Tibial artery (tissue), 4 donors: ENCODE measurements at regions not wholly inside any gene's neighbourhood (a gene's known extent, or its start where the extent isn't known, plus 50 kb on each side); places are given as distances from the start of the nearest gene placed in this dataset.

Source experiments
- DNase-seq, 2 donors: peaks; one replicate each; pipeline ENCODE4 v3.0.0-alpha.2; 2019
- H3K27ac ChIP-seq, 2 donors: fragments of 200-600 bp; sonication (generic) in 1 of 2; 1 replicate in 1 of 2; 2 replicates in 1 of 2; pipeline ENCODE4 v1.5.1; 2018 to 2019; ENCODE audit warnings: mild to moderate bottlenecking in 1 of 2
- H3K27me3 ChIP-seq, 2 donors: fragments of 200-600 bp; sonication (generic) in 1 of 2; one replicate each; pipeline versions ENCODE4 v1.5.1 to v1.6.0; 2016 to 2019
- H3K36me3 ChIP-seq, 3 donors: fragments of 200-600 bp; sonication (generic) in 2 of 3; one replicate each; pipeline ENCODE4 v1.5.1; 2016 to 2019; ENCODE audit warnings: mild to moderate bottlenecking in 2 of 3
- H3K4me1 ChIP-seq, 4 donors: fragments of 200-600 bp; sonication (generic) in 2 of 4; 1 replicate in 3 of 4; 2 replicates in 1 of 4; pipeline ENCODE4 v1.5.1; 2016 to 2019
- H3K4me3 ChIP-seq, 2 donors: fragments of 200-600 bp; sonication (generic) in 1 of 2; 1 replicate in 1 of 2; 2 replicates in 1 of 2; pipeline ENCODE4 v1.5.1; 2018 to 2019; ENCODE audit warnings: mild to moderate bottlenecking in 2 of 2
- H3K9me3 ChIP-seq, 3 donors: fragments of 200-600 bp; sonication (generic) in 1 of 3; one replicate each; pipeline ENCODE4 v1.5.1; 2016 to 2019
- CTCF ChIP-seq, 2 experiments: fragments of 200-600 bp in 1 of 2; fragments of 450-650 bp in 1 of 2; IDR thresholded peaks; one replicate each; pipeline ENCODE4 v1.5.1; 2017 to 2019; ENCODE audit warnings: antibody characterized with exemption in 2 of 2, mild to moderate bottlenecking in 1 of 2, moderate library complexity in 1 of 2
- intact Hi-C: fragments of 100-400 bp; cut with DNase I; formaldehyde crosslinking; loops from one replicate; pipeline ENCODE4 v1.15.0; 2023; ENCODE audit warnings: low total_unique reads

GRCh38 chr11:134573857-134574256 is 161.8 kb upstream of the B3GAT1 start:
- H3K4me1 ChIP-seq = no peaks in the 10 kb centered on the region
- H3K9me3 ChIP-seq = no peaks in the 10 kb centered on the region
- no peak overlapping the region for H3K4me3 ChIP-seq
- H3K27me3 ChIP-seq = peaks cover 0 to 12% of the 10 kb centered on the region in 2 donors
- intact Hi-C loops = no loop called here
- H3K27ac ChIP-seq = no peak overlapping the region
- H3K36me3 ChIP-seq = no peaks in the 10 kb centered on the region
- no peak for TF ChIP-seq CTCF (IDR thresholded peaks at IDR 0.05)
- no peak for DNase-seq

GRCh38 chr11:134572741-134573675 is 161.0 kb upstream of the B3GAT1 start:
- no peak for TF ChIP-seq CTCF (IDR thresholded peaks at IDR 0.05)
- H3K36me3 ChIP-seq = no peaks in the 10 kb centered on the region
- intact Hi-C loops = no loop called here
- peaks cover 0 to 12% of the 10 kb centered on the region in 2 donors for H3K27me3 ChIP-seq
- no peak overlapping the region for H3K4me3 ChIP-seq
- no peaks in the 10 kb centered on the region for H3K4me1 ChIP-seq
- no peak overlapping the region for H3K27ac ChIP-seq
- no peak for DNase-seq
- H3K9me3 ChIP-seq = no peaks in the 10 kb centered on the region

- Histone ChIP-seq H3K4me3 (no peak overlapping the region), H3K27me3 (peaks cover 0 to 5% of the 10 kb centered on the region in 2 donors), H3K36me3 (no peaks in the 10 kb centered on the region), H3K4me1 (no peaks in the 10 kb centered on the region), H3K9me3 (no peaks in the 10 kb centered on the region), H3K27ac (no peak overlapping the region)
- no peak for TF ChIP-seq CTCF (IDR thresholded peaks at IDR 0.05)
- DNase-seq = no peak
- intact Hi-C loops = no loop called here
These were observed 159.3 kb upstream of the B3GAT1 start for GRCh38 chr11:134571301-134571700.

- H3K27me3 ChIP-seq = peaks cover 0 to 5% of the 10 kb centered on the region in 2 donors
- H3K27ac ChIP-seq = no peak overlapping the region
- TF ChIP-seq CTCF (IDR thresholded peaks at IDR 0.05) = no peak
- no peak for DNase-seq
- no peaks in the 10 kb centered on the region for H3K36me3 ChIP-seq
- H3K9me3 ChIP-seq = no peaks in the 10 kb centered on the region
- H3K4me1 ChIP-seq = no peaks in the 10 kb centered on the region
- intact Hi-C loops = no loop called here
- no peak overlapping the region for H3K4me3 ChIP-seq
These were observed 157.2 kb upstream of the B3GAT1 start for GRCh38 chr11:134569195-134569594.

- Histone ChIP-seq H3K27ac (no peak overlapping the region), H3K4me3 (no peak overlapping the region), H3K27me3 (no peaks in the 10 kb centered on the region), H3K36me3 (no peaks in the 10 kb centered on the region), H3K9me3 (no peaks in the 10 kb centered on the region), H3K4me1 (no peaks in the 10 kb centered on the region)
- no peak for DNase-seq
- intact Hi-C loops = no loop called here
- no peak for TF ChIP-seq CTCF (IDR thresholded peaks at IDR 0.05)
These were observed 154.3 kb upstream of the B3GAT1 start for GRCh38 chr11:134566311-134566710.
